HEK293 (cell line): ENCODE measurements at regions not wholly inside any gene's neighbourhood (a gene's known extent, or its start where the extent isn't known, plus 50 kb on each side); places are given as distances from the start of the nearest gene placed in this dataset.

Source experiments
- CTCF ChIA-PET: fragments of 350-600 bp; formaldehyde crosslinking; extraction: SDS; loops from one replicate; lab custom pipeline; 2021; ENCODE audit warnings: antibody characterized with exemption; lab: Yijun Ruan, JAX
- POLR2A ChIA-PET: fragments of 300-600 bp; formaldehyde crosslinking; extraction: SDS; loops from one replicate; lab custom pipeline; 2020; ENCODE audit warnings: antibody characterized with exemption, inconsistent platforms; lab: Yijun Ruan, JAX
- H3K27ac ChIP-seq: fragments of 200-500 bp; sonication (Bioruptor generic); 2 replicates; pipeline ENCODE4 v1.5.1; 2014; ENCODE audit warnings: low read depth, low read length, control low read depth, inconsistent platforms; ENCODE audit errors: extremely low read depth
- H3K36me3 ChIP-seq, 2 experiments: fragments of 200-500 bp in 1 of 2; sonication (Bioruptor generic) in 1 of 2; 1 replicate in 1 of 2; 2 replicates in 1 of 2; pipeline ENCODE4 v1.5.1; 2014 to 2017; ENCODE audit warnings: inconsistent platforms in 2 of 2, low read length in 2 of 2; ENCODE audit not compliant: control insufficient read depth in 2 of 2, insufficient read depth in 1 of 2
- H3K4me1 ChIP-seq: fragments of 200-500 bp; sonication (Bioruptor generic); 2 replicates; pipeline ENCODE4 v1.5.1; 2014; ENCODE audit warnings: mild to moderate bottlenecking, low read length, inconsistent platforms; ENCODE audit not compliant: control insufficient read depth, insufficient read depth
- H3K4me3 ChIP-seq: 2 replicates; pipeline ENCODE4 v1.5.1; 2011; ENCODE audit warnings: low read depth, mild to moderate bottlenecking, control low read depth, low read length, moderate library complexity
- H3K9me3 ChIP-seq: fragments of 200-500 bp; sonication (Bioruptor generic); 2 replicates; pipeline ENCODE4 v1.5.1; 2014; ENCODE audit warnings: low read depth, low read length, inconsistent platforms; ENCODE audit not compliant: control insufficient read depth, insufficient read depth
- BCL11B ChIP-seq: fragments of 450-650 bp; formaldehyde crosslinking; IDR thresholded peaks from 2 replicates; pipeline ENCODE4 v1.5.1; 2016; ENCODE audit warnings: low read depth, missing biosample characterization, missing genetic modification characterization
- MYNN ChIP-seq: fragments of 450-650 bp; formaldehyde crosslinking; IDR thresholded peaks from 2 replicates; pipeline ENCODE4 v1.5.1; 2016; ENCODE audit warnings: missing biosample characterization, missing genetic modification characterization, borderline replicate concordance
- MZF1 ChIP-seq: fragments of 450-650 bp; formaldehyde crosslinking; IDR thresholded peaks from 2 replicates; pipeline ENCODE4 v1.5.1; 2017; ENCODE audit warnings: missing biosample characterization, missing genetic modification characterization, borderline replicate concordance
- ZFHX2 ChIP-seq: fragments of 450-650 bp; formaldehyde crosslinking; conservative IDR thresholded peaks from 2 replicates; pipeline ENCODE4 v1.5.1; 2016; ENCODE audit warnings: missing biosample characterization, missing genetic modification characterization
- ZNF132 ChIP-seq: fragments of 450-650 bp; formaldehyde crosslinking; IDR thresholded peaks from 2 replicates; pipeline ENCODE4 v1.5.1; 2017; ENCODE audit warnings: missing biosample characterization, missing genetic modification characterization, borderline replicate concordance
- ZNF138 ChIP-seq: fragments of 450-650 bp; formaldehyde crosslinking; IDR thresholded peaks from 2 replicates; pipeline ENCODE4 v1.5.1; 2016; ENCODE audit warnings: missing biosample characterization, missing genetic modification characterization, borderline replicate concordance
- ZNF214 ChIP-seq: fragments of 450-650 bp; formaldehyde crosslinking; IDR thresholded peaks from 2 replicates; pipeline ENCODE4 v1.5.1; 2017; ENCODE audit warnings: missing biosample characterization, mild to moderate bottlenecking, missing genetic modification characterization, borderline replicate concordance
- ZNF221 ChIP-seq: fragments of 450-650 bp; formaldehyde crosslinking; IDR thresholded peaks from 2 replicates; pipeline ENCODE4 v1.5.1; 2017; ENCODE audit warnings: missing biosample characterization, missing genetic modification characterization, borderline replicate concordance
- ZNF335 ChIP-seq: fragments of 450-650 bp; formaldehyde crosslinking; conservative IDR thresholded peaks from 2 replicates; pipeline ENCODE4 v1.5.1; 2016; ENCODE audit warnings: missing biosample characterization, missing genetic modification characterization
- ZNF354C ChIP-seq: fragments of 450-650 bp; formaldehyde crosslinking; IDR thresholded peaks from 2 replicates; pipeline ENCODE4 v1.5.1; 2016; ENCODE audit warnings: missing biosample characterization, missing genetic modification characterization, low read depth, borderline replicate concordance
- ZNF660 ChIP-seq: fragments of 450-650 bp; IDR thresholded peaks from 2 replicates; pipeline ENCODE4 v1.5.1; 2018; ENCODE audit warnings: missing biosample characterization, mild to moderate bottlenecking, missing genetic modification characterization
- ZNF677 ChIP-seq: fragments of 450-650 bp; IDR thresholded peaks from 2 replicates; pipeline ENCODE4 v1.5.0; 2018; ENCODE audit warnings: missing biosample characterization, mild to moderate bottlenecking, missing genetic modification characterization, moderate library complexity
- ZSCAN16 ChIP-seq: fragments of 450-650 bp; formaldehyde crosslinking; IDR thresholded peaks from 2 replicates; pipeline ENCODE4 v1.5.1; 2016; ENCODE audit warnings: missing biosample characterization, missing genetic modification characterization
- ZXDB ChIP-seq: fragments of 450-650 bp; formaldehyde crosslinking; IDR thresholded peaks from 2 replicates; pipeline ENCODE4 v1.5.1; 2016; ENCODE audit warnings: missing biosample characterization, missing genetic modification characterization
- TF ChIP-seq, protein P1 (sequence below): fragments of 450-650 bp; formaldehyde crosslinking; IDR thresholded peaks from 2 replicates; pipeline ENCODE4 v1.5.1; 2016; ENCODE audit warnings: missing biosample characterization, missing genetic modification characterization
- TF ChIP-seq, protein P2 (sequence below): fragments of 450-650 bp; formaldehyde crosslinking; IDR thresholded peaks from 2 replicates; pipeline ENCODE4 v1.5.1; 2016; ENCODE audit warnings: missing biosample characterization, missing genetic modification characterization
- TF ChIP-seq, protein P3 (sequence below): fragments of 450-650 bp; formaldehyde crosslinking; IDR thresholded peaks from 2 replicates; pipeline ENCODE4; 2016; ENCODE audit warnings: missing biosample characterization, missing genetic modification characterization
- TF ChIP-seq, protein P4 (sequence below): fragments of 450-650 bp; formaldehyde crosslinking; IDR thresholded peaks from 2 replicates; pipeline ENCODE4 v1.5.1; 2016; ENCODE audit warnings: missing biosample characterization, missing genetic modification characterization, borderline replicate concordance

DNA sequence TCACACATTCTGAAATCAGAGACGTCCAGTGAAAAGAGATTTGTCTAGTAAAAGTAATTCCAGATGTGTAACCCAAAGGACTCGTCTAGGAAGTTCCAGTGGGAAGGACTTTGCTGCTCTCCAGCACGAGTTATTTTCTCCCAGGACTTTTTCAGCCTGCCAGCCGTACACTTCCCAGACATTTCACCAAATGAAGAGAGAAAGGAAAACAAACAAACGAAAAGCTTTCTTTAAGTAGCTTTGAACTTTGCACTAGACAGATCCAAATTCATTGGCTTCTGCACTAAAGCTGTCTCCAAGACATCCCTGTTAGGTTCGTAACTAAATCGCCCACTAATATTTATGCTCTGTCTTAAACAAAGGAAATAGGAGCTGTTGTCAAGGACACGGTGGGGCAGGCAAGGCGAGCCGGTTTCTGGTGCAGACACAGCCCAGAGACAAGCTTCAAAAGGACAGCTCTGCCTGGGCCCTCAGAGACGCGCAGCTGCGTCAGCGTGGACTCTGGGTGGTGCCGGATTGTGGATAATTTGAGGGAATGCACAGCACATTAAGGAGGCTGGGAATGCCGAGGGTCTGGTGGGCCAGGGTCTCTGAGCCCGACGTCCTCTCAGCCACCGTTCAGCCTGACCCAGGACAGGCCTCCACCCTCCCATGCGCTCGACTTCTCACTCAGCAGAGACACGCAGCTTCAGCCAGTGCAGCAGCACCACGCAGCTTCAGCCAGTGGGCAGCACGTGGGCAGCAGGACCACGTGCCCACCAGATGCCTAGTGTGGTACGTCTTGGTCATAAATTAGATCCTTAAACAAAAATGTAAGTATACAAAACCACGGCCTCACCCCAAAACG, 64.1 kb upstream of the INSIG1 start:
- Histone ChIP-seq H3K4me1 (no peaks in the 10 kb centered on the region), H3K27ac (no peak overlapping the region), H3K4me3 (no peak overlapping the region), H3K9me3 (no peaks in the 10 kb centered on the region), H3K36me3 (no peaks in the 10 kb centered on the region)
- ChIA-PET POLR2A (interaction anchor here (1.9 kb wide), 1 partner anchor 28 kb away, joined by 5 read pairs; no protein-coding TSS in a partner anchor), CTCF (no interaction called here)
- TF ChIP-seq ZNF132 (no peak), ZFHX2 (peak; percentile 46)

DNA sequence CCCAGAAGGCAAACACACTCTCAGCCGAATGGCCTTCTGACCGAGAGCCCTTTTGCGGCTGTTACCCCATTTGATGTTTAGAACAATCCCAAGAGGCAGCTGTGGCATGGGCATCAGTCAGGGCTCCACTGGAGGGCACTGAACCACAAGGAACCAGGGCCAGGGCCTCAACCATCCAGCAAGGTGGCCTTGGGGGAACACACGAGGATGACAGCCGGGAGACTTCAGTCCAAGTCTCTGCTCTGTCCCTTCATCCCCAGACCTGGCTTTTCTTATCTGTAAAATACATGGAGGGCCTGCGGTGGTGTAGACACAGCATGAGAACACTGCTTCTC, 63.6 kb upstream of the INSIG1 start:
- Histone ChIP-seq H3K4me1 (no peaks in the 10 kb centered on the region), H3K4me3 (no peak overlapping the region), H3K27ac (no peak overlapping the region), H3K9me3 (no peaks in the 10 kb centered on the region), H3K36me3 (no peaks in the 10 kb centered on the region)
- ChIA-PET CTCF (no interaction called here), POLR2A (interaction anchor here (1.9 kb wide), 1 partner anchor 29 kb away, joined by 5 read pairs; no protein-coding TSS in a partner anchor)
- no peak for TF ChIP-seq MZF1
- TF ChIP-seq, protein P1, sequence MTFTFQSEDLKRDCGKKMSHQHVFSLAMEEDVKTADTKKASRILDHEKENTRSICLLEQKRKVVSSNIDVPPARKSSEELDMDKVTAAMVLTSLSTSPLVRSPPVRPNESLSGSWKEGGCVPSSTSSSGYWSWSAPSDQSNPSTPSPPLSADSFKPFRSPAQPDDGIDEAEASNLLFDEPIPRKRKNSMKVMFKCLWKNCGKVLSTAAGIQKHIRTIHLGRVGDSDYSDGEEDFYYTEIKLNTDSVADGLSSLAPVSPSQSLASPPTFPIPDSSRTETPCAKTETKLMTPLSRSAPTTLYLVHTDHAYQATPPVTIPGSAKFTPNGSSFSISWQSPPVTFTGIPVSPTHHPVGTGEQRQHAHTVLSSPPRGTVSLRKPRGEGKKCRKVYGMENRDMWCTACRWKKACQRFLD (tag by site-specific recombination) = no peak
- TF ChIP-seq BCL11B (tag by site-specific recombination) = no peak
- no peak for TF ChIP-seq ZNF660
- no peak for TF ChIP-seq ZXDB (tag by site-specific recombination)
- TF ChIP-seq ZNF677 (tag by site-specific recombination) = no peak
- TF ChIP-seq, protein P2, sequence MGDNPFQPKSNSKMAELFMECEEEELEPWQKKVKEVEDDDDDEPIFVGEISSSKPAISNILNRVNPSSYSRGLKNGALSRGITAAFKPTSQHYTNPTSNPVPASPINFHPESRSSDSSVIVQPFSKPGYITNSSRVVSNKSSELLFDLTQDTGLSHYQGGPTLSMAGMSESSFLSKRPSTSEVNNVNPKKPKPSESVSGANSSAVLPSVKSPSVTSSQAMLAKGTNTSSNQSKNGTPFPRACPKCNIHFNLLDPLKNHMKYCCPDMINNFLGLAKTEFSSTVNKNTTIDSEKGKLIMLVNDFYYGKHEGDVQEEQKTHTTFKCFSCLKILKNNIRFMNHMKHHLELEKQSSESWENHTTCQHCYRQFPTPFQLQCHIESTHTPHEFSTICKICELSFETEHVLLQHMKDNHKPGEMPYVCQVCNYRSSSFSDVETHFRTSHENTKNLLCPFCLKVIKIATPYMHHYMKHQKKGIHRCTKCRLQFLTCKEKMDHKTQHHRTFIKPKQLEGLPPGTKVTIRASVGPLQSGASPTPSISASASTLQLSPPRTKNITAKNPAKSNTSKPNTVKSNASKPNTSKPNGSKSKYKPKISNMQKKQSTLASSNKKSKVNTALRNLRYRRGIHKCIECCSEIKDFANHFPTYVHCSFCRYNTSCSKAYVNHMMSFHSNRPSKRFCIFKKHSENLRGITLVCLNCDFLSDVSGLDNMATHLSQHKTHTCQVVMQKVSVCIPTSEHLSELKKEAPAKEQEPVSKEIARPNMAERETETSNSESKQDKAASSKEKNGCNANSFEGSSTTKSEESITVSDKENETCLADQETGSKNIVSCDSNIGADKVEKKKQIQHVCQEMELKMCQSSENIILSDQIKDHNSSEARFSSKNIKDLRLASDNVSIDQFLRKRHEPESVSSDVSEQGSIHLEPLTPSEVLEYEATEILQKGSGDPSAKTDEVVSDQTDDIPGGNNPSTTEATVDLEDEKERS (tag by site-specific recombination) = no peak
- no peak for TF ChIP-seq ZNF138 (tag by site-specific recombination)
- no peak for TF ChIP-seq ZSCAN16 (tag by site-specific recombination)
- TF ChIP-seq MYNN (tag by site-specific recombination) = no peak
- TF ChIP-seq ZNF221 = no peak

DNA sequence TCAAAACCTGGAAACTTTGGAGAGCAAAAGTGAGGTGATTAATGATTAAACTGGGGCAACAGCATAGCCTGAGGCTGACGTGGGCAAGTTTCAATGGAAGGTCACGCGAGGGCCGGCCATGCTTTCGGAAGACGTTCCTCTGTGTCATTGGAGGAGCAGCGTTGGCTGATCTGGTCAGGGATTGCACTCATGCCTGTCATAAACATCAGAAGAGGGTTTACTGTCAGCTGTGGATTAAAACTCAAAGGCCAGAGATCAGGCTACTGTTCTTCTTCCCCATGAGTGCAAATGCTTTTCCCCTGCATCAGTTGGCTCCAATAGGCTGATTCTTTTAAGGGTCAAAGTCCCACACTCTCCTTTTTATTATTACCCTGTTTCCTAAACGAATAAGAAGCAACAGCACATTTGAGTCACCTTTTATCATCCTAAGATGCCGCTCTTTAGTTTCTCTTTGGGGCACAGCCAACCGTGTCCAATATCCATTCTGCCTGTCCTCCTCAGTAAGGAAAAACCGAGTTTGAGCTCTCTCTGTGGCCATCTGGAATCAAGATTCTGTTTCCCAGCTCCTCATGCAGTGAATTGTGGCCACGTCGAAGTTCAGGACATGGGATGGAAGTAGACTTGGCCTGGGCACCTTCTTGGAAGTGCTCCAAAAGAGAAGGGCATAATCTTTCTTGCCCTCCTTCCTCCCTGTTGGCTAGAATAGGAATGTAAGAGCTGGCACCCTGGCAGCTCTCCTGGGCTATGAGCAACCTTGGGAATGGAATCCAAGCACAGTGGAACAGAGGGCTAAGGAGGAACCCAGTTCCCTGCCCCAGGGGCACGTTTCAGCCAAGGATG, 62.5 kb upstream of the INSIG1 start:
- ChIA-PET POLR2A (no interaction called here), CTCF (no interaction called here)
- Histone ChIP-seq H3K27ac (no peak overlapping the region), H3K9me3 (no peaks in the 10 kb centered on the region), H3K4me3 (no peak overlapping the region), H3K36me3 (no peaks in the 10 kb centered on the region), H3K4me1 (no peaks in the 10 kb centered on the region)
- no peak for TF ChIP-seq ZNF335 (tag by site-specific recombination)
- TF ChIP-seq, protein P3, sequence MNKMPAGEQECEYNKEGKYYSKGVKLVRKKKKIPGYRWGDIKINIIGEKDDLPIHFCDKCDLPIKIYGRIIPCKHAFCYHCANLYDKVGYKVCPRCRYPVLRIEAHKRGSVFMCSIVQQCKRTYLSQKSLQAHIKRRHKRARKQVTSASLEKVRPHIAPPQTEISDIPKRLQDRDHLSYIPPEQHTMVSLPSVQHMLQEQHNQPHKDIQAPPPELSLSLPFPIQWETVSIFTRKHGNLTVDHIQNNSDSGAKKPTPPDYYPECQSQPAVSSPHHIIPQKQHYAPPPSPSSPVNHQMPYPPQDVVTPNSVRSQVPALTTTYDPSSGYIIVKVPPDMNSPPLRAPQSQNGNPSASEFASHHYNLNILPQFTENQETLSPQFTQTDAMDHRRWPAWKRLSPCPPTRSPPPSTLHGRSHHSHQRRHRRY (tag by site-specific recombination) = no peak
- no peak for TF ChIP-seq ZNF214 (tag by site-specific recombination)
- TF ChIP-seq, protein P4, sequence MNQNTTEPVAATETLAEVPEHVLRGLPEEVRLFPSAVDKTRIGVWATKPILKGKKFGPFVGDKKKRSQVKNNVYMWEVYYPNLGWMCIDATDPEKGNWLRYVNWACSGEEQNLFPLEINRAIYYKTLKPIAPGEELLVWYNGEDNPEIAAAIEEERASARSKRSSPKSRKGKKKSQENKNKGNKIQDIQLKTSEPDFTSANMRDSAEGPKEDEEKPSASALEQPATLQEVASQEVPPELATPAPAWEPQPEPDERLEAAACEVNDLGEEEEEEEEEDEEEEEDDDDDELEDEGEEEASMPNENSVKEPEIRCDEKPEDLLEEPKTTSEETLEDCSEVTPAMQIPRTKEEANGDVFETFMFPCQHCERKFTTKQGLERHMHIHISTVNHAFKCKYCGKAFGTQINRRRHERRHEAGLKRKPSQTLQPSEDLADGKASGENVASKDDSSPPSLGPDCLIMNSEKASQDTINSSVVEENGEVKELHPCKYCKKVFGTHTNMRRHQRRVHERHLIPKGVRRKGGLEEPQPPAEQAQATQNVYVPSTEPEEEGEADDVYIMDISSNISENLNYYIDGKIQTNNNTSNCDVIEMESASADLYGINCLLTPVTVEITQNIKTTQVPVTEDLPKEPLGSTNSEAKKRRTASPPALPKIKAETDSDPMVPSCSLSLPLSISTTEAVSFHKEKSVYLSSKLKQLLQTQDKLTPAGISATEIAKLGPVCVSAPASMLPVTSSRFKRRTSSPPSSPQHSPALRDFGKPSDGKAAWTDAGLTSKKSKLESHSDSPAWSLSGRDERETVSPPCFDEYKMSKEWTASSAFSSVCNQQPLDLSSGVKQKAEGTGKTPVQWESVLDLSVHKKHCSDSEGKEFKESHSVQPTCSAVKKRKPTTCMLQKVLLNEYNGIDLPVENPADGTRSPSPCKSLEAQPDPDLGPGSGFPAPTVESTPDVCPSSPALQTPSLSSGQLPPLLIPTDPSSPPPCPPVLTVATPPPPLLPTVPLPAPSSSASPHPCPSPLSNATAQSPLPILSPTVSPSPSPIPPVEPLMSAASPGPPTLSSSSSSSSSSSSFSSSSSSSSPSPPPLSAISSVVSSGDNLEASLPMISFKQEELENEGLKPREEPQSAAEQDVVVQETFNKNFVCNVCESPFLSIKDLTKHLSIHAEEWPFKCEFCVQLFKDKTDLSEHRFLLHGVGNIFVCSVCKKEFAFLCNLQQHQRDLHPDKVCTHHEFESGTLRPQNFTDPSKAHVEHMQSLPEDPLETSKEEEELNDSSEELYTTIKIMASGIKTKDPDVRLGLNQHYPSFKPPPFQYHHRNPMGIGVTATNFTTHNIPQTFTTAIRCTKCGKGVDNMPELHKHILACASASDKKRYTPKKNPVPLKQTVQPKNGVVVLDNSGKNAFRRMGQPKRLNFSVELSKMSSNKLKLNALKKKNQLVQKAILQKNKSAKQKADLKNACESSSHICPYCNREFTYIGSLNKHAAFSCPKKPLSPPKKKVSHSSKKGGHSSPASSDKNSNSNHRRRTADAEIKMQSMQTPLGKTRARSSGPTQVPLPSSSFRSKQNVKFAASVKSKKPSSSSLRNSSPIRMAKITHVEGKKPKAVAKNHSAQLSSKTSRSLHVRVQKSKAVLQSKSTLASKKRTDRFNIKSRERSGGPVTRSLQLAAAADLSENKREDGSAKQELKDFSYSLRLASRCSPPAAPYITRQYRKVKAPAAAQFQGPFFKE (tag by site-specific recombination) = no peak
- no peak for TF ChIP-seq ZNF354C (tag by site-specific recombination)
